ENCODE measurements at regions not wholly inside any gene's neighbourhood (a gene's known extent, or its start where the extent isn't known, plus 50 kb on each side); places are given as distances from the start of the nearest gene placed in this dataset.

- Histone ChIP-seq H3K27ac (no peak overlapping the region), H3K4me1 (peaks cover 11% of the 10 kb centered on the region), H3K36me3 (no peaks in the 10 kb centered on the region), H3K27me3 (no peaks in the 10 kb centered on the region), H3K9me3 (no peaks in the 10 kb centered on the region), H3K4me3 (no peak overlapping the region)
- intact Hi-C loops (cut with DNase I): no loop called here
- no peak for DNase-seq (ENCODE audit: extremely low spot score in 2 of 2)
- TF ChIP-seq POLR2A (IDR thresholded peaks at IDR 0.05): no peak
- TF ChIP-seq POLR2AphosphoS5 (IDR thresholded peaks at IDR 0.05; ENCODE audit: insufficient read depth in 1 of 2, low read depth in 1 of 2): no peak
- TF ChIP-seq CTCF (IDR thresholded peaks at IDR 0.05): no peak
Observed at GRCh38 chr6:106892186-106892585, 82.3 kb downstream of the CD24 start.

GRCh38 chr6:106890447-106890846 lies 84.1 kb downstream of the CD24 start:
- no peak for DNase-seq (ENCODE audit: extremely low spot score in 2 of 2)
- Histone ChIP-seq H3K4me1 (peaks cover 11% of the 10 kb centered on the region), H3K9me3 (no peaks in the 10 kb centered on the region), H3K36me3 (no peaks in the 10 kb centered on the region), H3K27ac (no peak overlapping the region), H3K4me3 (no peak overlapping the region), H3K27me3 (no peaks in the 10 kb centered on the region)
- TF ChIP-seq POLR2AphosphoS5 (IDR thresholded peaks at IDR 0.05; ENCODE audit: insufficient read depth in 1 of 2, low read depth in 1 of 2) (no peak), CTCF (IDR thresholded peaks at IDR 0.05) (no peak), POLR2A (IDR thresholded peaks at IDR 0.05) (no peak)
- intact Hi-C loops (cut with DNase I): no loop called here

GRCh38 chr6:106889692-106890091 lies 84.8 kb downstream of the CD24 start:
- peaks cover 11% of the 10 kb centered on the region for H3K4me1 ChIP-seq
- H3K36me3 ChIP-seq: no peaks in the 10 kb centered on the region
- no peaks in the 10 kb centered on the region for H3K9me3 ChIP-seq
- DNase-seq (ENCODE audit: extremely low spot score in 2 of 2): no peak
- H3K4me3 ChIP-seq: no peak overlapping the region
- TF ChIP-seq CTCF (IDR thresholded peaks at IDR 0.05) (no peak), POLR2AphosphoS5 (IDR thresholded peaks at IDR 0.05; ENCODE audit: insufficient read depth in 1 of 2, low read depth in 1 of 2) (no peak), POLR2A (IDR thresholded peaks at IDR 0.05) (no peak)
- intact Hi-C loops (cut with DNase I): no loop called here
- no peak overlapping the region for H3K27ac ChIP-seq
- H3K27me3 ChIP-seq: no peaks in the 10 kb centered on the region

- Histone ChIP-seq H3K9me3 (no peaks in the 10 kb centered on the region), H3K4me1 (peaks cover 11% of the 10 kb centered on the region), H3K36me3 (no peaks in the 10 kb centered on the region), H3K4me3 (no peak overlapping the region), H3K27me3 (no peaks in the 10 kb centered on the region), H3K27ac (no peak overlapping the region)
- TF ChIP-seq POLR2AphosphoS5 (IDR thresholded peaks at IDR 0.05; ENCODE audit: insufficient read depth in 1 of 2, low read depth in 1 of 2) (no peak), POLR2A (IDR thresholded peaks at IDR 0.05) (no peak), CTCF (IDR thresholded peaks at IDR 0.05) (no peak)
- no peak for DNase-seq (ENCODE audit: extremely low spot score in 2 of 2)
- intact Hi-C loops (cut with DNase I): no loop called here
Observed at GRCh38 chr6:106886922-106887797, 87.4 kb downstream of the CD24 start.
